OCI-LY7 (cell line): ENCODE measurements at regions not wholly inside any gene's neighbourhood (a gene's known extent, or its start where the extent isn't known, plus 50 kb on each side); places are given as distances from the start of the nearest gene placed in this dataset.

ENCODE experiments used
- BruUV-seq: library from RNA; stranded (reverse); fragments of 400-500 nt; replicated peaks from 2 replicates; lab custom pipeline; 2021; lab: Mats Ljungman, UMichigan
- CTCF ChIA-PET: fragments of 300-600 bp; sonication (Branson Sonifier 250); formaldehyde crosslinking; loops from one replicate; lab custom pipeline; 2022; ENCODE audit warnings: antibody characterized with exemption; ENCODE audit not compliant: unreplicated experiment; lab: Charles Lee
- POLR2A ChIA-PET: fragments of 300-600 bp; sonication (Branson Sonifier 250); formaldehyde crosslinking; loops from one replicate; lab custom pipeline; 2022; ENCODE audit warnings: antibody characterized with exemption; lab: Charles Lee
- DNase-seq: peaks from one replicate; pipeline ENCODE4 v3.0.0-alpha.2; 2015; ENCODE audit warnings: low spot score
- H2AFZ ChIP-seq: fragments of 200-600 bp; sonication (generic), shearing (Covaris generic); 2 replicates; pipeline ENCODE4 v1.6.1; 2014; ENCODE audit warnings: mild to moderate bottlenecking, antibody characterized with exemption, low read length, moderate library complexity
- H3K27ac ChIP-seq: fragments of 200-600 bp; sonication (generic); 2 replicates; pipeline ENCODE4 v1.5.1; 2014; ENCODE audit warnings: mixed run types, low read depth, mild to moderate bottlenecking, moderate library complexity, low read length, inconsistent platforms; ENCODE audit not compliant: poor library complexity, severe bottlenecking
- H3K36me3 ChIP-seq: fragments of 200-600 bp; sonication (generic); 2 replicates; pipeline ENCODE4 v1.6.1; 2014; ENCODE audit warnings: mild to moderate bottlenecking, antibody characterized with exemption, low read length, moderate library complexity, mixed read lengths; ENCODE audit not compliant: insufficient read depth
- H3K4me1 ChIP-seq: fragments of 200-600 bp; sonication (generic); 2 replicates; pipeline ENCODE4 v1.5.1; 2014; ENCODE audit warnings: mild to moderate bottlenecking, low read length; ENCODE audit not compliant: insufficient read depth, poor library complexity, severe bottlenecking
- H3K4me2 ChIP-seq: fragments of 200-600 bp; sonication (generic); 2 replicates; pipeline ENCODE4 v1.6.1; 2014; ENCODE audit warnings: mild to moderate bottlenecking, low read length
- H3K4me3 ChIP-seq: fragments of 200-600 bp; sonication (generic); 2 replicates; pipeline ENCODE4 v1.5.1; 2014; ENCODE audit warnings: mild to moderate bottlenecking, low read depth, low read length; ENCODE audit not compliant: poor library complexity, severe bottlenecking
- H3K79me2 ChIP-seq: fragments of 200-600 bp; sonication (generic); 2 replicates; pipeline ENCODE4 v1.6.1; 2016; ENCODE audit warnings: low read depth, mild to moderate bottlenecking, low read length, moderate library complexity, mixed read lengths; ENCODE audit not compliant: insufficient read depth
- H3K9me2 ChIP-seq: fragments of 200-600 bp; sonication (generic); 2 replicates; pipeline ENCODE4 v1.6.1; 2016; ENCODE audit warnings: mild to moderate bottlenecking, low read length, mixed read lengths; ENCODE audit not compliant: insufficient read depth
- H3K9me3 ChIP-seq: fragments of 200-600 bp; sonication (generic); 2 replicates; pipeline ENCODE4 v1.6.1; 2014; ENCODE audit warnings: mild to moderate bottlenecking, mixed run types, low read length, mixed read lengths
- H4K20me1 ChIP-seq: fragments of 200-600 bp; sonication (generic); 2 replicates; pipeline ENCODE4 v1.6.1; 2014; ENCODE audit warnings: mild to moderate bottlenecking, antibody characterized with exemption, low read length, moderate library complexity, mixed read lengths; ENCODE audit not compliant: insufficient read depth
- EZH2phosphoT487 ChIP-seq: fragments of 200-600 bp; sonication (generic); IDR thresholded peaks from 2 replicates; pipeline ENCODE4 v1.6.1; 2018; ENCODE audit warnings: low read depth, borderline replicate concordance, mild to moderate bottlenecking, mixed run types, antibody characterized with exemption, low read length, moderate library complexity, mixed read lengths
- intact Hi-C: fragments of 100-400 bp; cut with micrococcal nuclease; formaldehyde crosslinking; loops from one replicate; pipeline ENCODE4 v1.10.0; 2022; ENCODE audit not compliant: unreplicated experiment
- TF ChIP-seq, protein P1 (sequence below): fragments of 200-600 bp; sonication (generic); conservative IDR thresholded peaks from 2 replicates; pipeline ENCODE4 v1.5.1; 2014; ENCODE audit warnings: mild to moderate bottlenecking, antibody characterized with exemption, low read length, moderate library complexity, mixed read lengths

DNA sequence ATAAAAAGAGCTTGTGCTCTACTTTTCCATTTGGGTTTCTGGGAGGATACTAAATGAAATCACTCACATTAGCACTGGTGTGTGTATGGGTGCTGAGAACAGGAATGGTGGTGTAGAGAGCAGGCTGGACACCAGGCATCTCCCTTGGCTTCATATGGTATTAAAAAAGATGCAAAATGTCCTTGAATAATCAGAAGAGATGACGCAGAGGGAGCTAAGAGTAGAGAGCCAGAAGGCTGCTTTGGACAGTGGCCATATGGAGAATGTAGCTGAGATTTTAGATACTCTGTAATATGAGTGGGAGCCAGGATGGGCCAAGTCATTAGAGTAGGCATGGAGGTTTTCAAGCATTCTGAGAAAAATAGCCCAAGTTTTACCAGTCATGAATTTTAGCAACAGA, 112.3 kb upstream of the ZRANB2 start:
- Histone ChIP-seq H3K9me3 (no peaks in the 10 kb centered on the region), H4K20me1 (no peaks in the 10 kb centered on the region), H3K4me2 (no peak overlapping the region), H3K27ac (no peak overlapping the region), H3K4me1 (no peaks in the 10 kb centered on the region), H3K79me2 (no peaks in the 10 kb centered on the region), H3K9me2 (no peaks in the 10 kb centered on the region), H2AFZ (no peak overlapping the region), H3K4me3 (no peak overlapping the region), H3K36me3 (no peaks in the 10 kb centered on the region)
- TF ChIP-seq EZH2phosphoT487: no peak
- TF ChIP-seq, protein P1, sequence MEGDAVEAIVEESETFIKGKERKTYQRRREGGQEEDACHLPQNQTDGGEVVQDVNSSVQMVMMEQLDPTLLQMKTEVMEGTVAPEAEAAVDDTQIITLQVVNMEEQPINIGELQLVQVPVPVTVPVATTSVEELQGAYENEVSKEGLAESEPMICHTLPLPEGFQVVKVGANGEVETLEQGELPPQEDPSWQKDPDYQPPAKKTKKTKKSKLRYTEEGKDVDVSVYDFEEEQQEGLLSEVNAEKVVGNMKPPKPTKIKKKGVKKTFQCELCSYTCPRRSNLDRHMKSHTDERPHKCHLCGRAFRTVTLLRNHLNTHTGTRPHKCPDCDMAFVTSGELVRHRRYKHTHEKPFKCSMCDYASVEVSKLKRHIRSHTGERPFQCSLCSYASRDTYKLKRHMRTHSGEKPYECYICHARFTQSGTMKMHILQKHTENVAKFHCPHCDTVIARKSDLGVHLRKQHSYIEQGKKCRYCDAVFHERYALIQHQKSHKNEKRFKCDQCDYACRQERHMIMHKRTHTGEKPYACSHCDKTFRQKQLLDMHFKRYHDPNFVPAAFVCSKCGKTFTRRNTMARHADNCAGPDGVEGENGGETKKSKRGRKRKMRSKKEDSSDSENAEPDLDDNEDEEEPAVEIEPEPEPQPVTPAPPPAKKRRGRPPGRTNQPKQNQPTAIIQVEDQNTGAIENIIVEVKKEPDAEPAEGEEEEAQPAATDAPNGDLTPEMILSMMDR: no peak
- POLR2A ChIA-PET: interaction anchor here (0.8 kb wide), 1 partner anchor 415 kb away, joined by 3 read pairs; no protein-coding TSS in a partner anchor
- no peak for DNase-seq
- intact Hi-C loops: no loop called here
- CTCF ChIA-PET: no interaction called here
- BruUV-seq: no TSS peak

DNA sequence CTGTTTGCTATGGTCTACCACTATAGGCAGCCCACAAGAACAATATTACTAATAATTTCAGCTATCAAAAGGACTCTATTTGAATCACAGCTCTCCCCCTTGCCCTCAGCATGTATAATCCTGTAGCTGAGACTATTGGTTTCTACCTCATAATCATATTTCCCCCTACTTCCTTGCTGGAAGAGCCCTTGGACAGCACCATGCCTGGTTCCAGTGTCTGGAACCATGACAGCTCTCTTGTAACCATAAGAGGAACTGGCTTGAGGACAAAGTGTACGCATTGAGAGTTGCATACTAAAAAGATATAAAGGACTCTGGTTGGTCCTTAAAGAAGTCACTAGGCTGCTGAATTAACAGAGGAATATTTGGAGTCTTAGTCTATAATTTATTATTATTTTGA, 110.7 kb upstream of the ZRANB2 start:
- BruUV-seq: no TSS peak
- Histone ChIP-seq H3K4me3 (no peak overlapping the region), H3K4me2 (no peak overlapping the region), H3K27ac (no peak overlapping the region), H3K79me2 (no peaks in the 10 kb centered on the region), H3K9me3 (no peaks in the 10 kb centered on the region), H3K9me2 (no peaks in the 10 kb centered on the region), H4K20me1 (no peaks in the 10 kb centered on the region), H3K36me3 (no peaks in the 10 kb centered on the region), H2AFZ (no peak overlapping the region), H3K4me1 (no peaks in the 10 kb centered on the region)
- DNase-seq: no peak
- TF ChIP-seq, protein P1: no peak
- no peak for TF ChIP-seq EZH2phosphoT487
- CTCF ChIA-PET: no interaction called here
- POLR2A ChIA-PET: interaction anchor here (1.2 kb wide), 1 partner anchor 72 kb away, joined by 3 read pairs; no protein-coding TSS in a partner anchor
- intact Hi-C loops: no loop called here

DNA sequence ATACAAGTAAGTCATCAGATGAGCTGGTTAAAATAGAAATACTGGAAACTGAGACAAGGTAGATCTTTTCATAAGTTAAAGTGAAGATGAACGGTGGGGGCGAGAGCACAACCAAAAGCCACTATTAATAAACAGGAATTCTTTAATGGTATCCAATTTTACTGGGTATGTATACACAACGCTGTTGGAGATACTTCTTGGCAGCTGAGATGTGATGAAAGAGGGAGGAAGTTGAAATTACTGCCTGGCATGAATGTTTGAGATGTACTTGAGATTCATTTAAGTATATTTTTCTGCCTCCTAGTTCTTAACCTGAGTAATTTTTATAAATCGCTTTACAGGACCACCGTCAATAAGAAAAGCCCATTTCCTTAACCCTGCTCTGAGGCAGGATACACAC, 110.0 kb upstream of the ZRANB2 start:
- Histone ChIP-seq H3K4me1 (no peaks in the 10 kb centered on the region), H3K4me2 (no peak overlapping the region), H3K36me3 (no peaks in the 10 kb centered on the region), H2AFZ (no peak overlapping the region), H4K20me1 (no peaks in the 10 kb centered on the region), H3K9me2 (no peaks in the 10 kb centered on the region), H3K9me3 (no peaks in the 10 kb centered on the region), H3K79me2 (no peaks in the 10 kb centered on the region), H3K4me3 (no peak overlapping the region), H3K27ac (no peak overlapping the region)
- POLR2A ChIA-PET: interaction anchor here (1.2 kb wide), 1 partner anchor 110 kb away, joined by 3 read pairs; the partner anchor contains the start of gene ZRANB2
- BruUV-seq: no TSS peak
- intact Hi-C loops: no loop called here
- CTCF ChIA-PET: no interaction called here
- no peak for DNase-seq
- TF ChIP-seq EZH2phosphoT487: no peak
